MM.1S (cell line): ENCODE measurements at regions not wholly inside any gene's neighbourhood (a gene's known extent, or its start where the extent isn't known, plus 50 kb on each side); places are given as distances from the start of the nearest gene placed in this dataset.

Experiments used
- EZH2 ChIP-seq: fragments of 300-600 bp; sonication (generic); optimal IDR thresholded peaks from 2 replicates; pipeline ENCODE3; 2017; ENCODE audit warnings: low read depth, mild to moderate bottlenecking, antibody characterized with exemption, low read length, mixed read lengths
- EZH2phosphoT487 ChIP-seq: fragments of 300-600 bp; sonication (generic); IDR thresholded peaks from 2 replicates; pipeline ENCODE4 v1.6.1; 2018; ENCODE audit warnings: antibody characterized with exemption, low read length
- TF ChIP-seq, protein P1 (sequence below): fragments of 300-600 bp; sonication (generic); IDR thresholded peaks from 2 replicates; pipeline ENCODE4 v1.5.1; 2016; ENCODE audit warnings: antibody characterized with exemption, low read length, mixed read lengths

DNA sequence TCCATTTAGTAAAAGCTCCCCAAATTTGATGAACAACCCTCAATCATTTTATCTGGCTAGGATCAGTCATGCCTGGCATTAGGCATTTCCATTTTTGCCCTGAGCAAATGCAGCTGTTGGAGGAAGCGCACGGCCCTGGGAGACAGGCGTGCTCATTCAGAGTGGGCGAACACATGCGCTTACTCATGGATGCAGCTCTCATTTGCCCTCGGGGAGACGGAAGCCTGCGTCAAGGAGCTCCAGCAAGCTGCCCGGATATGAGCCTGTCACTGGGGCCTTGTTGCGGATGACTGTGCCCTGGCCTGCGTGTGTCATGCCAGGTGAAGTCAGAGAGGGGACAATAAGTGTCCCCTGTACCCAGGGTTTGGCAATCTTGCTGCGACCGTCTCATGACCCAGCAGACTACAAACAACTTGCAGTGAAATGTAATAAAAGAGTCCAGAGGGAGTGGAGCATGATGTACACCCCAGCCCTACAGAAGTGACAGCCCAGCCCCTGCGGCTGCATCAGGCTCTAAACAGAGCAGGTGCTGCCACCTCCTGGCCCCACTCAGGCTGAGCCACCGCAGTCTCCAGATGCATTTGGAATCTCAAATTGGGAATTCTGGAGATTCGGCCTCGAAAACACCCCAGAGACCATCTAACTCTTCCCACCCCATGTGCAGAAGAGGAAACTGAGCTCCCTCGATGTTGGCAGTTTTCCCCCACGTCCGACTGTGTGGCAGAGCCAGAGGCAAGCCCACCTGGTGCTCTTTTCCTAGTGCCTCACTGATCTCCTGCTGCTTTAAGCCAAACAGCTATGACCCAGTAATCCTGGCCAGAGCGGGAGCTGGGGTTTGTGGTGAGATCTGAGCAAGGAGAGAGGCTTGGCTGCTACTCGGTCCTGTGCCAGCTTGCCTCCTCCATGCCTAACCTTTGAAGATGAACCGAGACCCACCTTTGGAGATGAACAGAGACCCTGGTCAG is 105.0 kb upstream of the ALK start:
- TF ChIP-seq, protein P1, sequence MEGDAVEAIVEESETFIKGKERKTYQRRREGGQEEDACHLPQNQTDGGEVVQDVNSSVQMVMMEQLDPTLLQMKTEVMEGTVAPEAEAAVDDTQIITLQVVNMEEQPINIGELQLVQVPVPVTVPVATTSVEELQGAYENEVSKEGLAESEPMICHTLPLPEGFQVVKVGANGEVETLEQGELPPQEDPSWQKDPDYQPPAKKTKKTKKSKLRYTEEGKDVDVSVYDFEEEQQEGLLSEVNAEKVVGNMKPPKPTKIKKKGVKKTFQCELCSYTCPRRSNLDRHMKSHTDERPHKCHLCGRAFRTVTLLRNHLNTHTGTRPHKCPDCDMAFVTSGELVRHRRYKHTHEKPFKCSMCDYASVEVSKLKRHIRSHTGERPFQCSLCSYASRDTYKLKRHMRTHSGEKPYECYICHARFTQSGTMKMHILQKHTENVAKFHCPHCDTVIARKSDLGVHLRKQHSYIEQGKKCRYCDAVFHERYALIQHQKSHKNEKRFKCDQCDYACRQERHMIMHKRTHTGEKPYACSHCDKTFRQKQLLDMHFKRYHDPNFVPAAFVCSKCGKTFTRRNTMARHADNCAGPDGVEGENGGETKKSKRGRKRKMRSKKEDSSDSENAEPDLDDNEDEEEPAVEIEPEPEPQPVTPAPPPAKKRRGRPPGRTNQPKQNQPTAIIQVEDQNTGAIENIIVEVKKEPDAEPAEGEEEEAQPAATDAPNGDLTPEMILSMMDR: peak; percentile 30
- TF ChIP-seq EZH2 (no peak), EZH2phosphoT487 (no peak)
